SK-N-SH (cell line): ENCODE measurements at regions not wholly inside any gene's neighbourhood (a gene's known extent, or its start where the extent isn't known, plus 50 kb on each side); places are given as distances from the start of the nearest gene placed in this dataset.

Source experiments
- FOSL2 ChIP-seq: IDR thresholded peaks from 2 replicates; pipeline ENCODE4 v1.4.0; 2012; ENCODE audit warnings: low read depth, mild to moderate bottlenecking, moderate library complexity, borderline replicate concordance
- GABPA ChIP-seq: IDR thresholded peaks from 2 replicates; pipeline ENCODE4 v1.4.0; 2012; ENCODE audit warnings: low read depth, mild to moderate bottlenecking
- NFIC ChIP-seq: IDR thresholded peaks from 2 replicates; pipeline ENCODE4 v1.4.0; 2012; ENCODE audit warnings: borderline replicate concordance
- RAD21 ChIP-seq: IDR thresholded peaks from 2 replicates; pipeline ENCODE4 v1.6.1; 2012; ENCODE audit warnings: mild to moderate bottlenecking, low read length
- SMC3 ChIP-seq: IDR thresholded peaks from 2 replicates; pipeline ENCODE4 v1.6.1; 2012; ENCODE audit warnings: low read depth, low read length, improper control_type of control experiment
- TAF1 ChIP-seq: IDR thresholded peaks from 2 replicates; pipeline ENCODE4 v1.6.1; 2012; ENCODE audit warnings: low read depth, mild to moderate bottlenecking, low read length, moderate library complexity, borderline replicate concordance
- TF ChIP-seq, protein P1 (sequence below): fragments of 200-600 bp; sonication (generic); IDR thresholded peaks from 2 replicates; pipeline ENCODE4 v1.6.1; 2017; ENCODE audit warnings: antibody characterized with exemption, mild to moderate bottlenecking, moderate library complexity
- TF ChIP-seq, protein P2 (sequence below): IDR thresholded peaks from 2 replicates; pipeline ENCODE4 v1.4.0; 2012; ENCODE audit warnings: low read depth
- TF ChIP-seq, protein P3 (sequence below): fragments of 150-350 bp; IDR thresholded peaks from 2 replicates; pipeline ENCODE4 v1.6.1; 2017; ENCODE audit warnings: antibody characterized with exemption, low read length, low read depth, borderline replicate concordance

DNA sequence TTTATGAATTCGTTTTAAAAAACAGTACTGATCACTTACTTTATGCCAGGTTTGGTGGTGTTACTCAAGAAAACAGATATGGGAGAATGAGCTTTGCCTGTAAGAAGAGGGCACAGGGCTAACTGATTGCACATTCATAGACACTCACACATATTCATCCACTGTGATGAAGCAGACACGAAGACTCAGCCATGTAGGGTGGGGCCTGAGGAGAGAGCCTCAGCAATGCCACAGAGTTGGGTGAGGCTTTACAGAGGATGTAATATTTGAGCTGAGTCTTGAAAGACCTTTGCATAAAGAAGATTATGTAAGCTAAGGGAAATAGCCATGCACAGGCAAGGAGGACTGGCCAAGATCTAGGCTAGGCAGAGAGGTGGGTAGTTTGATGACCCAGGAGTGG lies 472.8 kb downstream of the PSAT1 start:
- TF ChIP-seq, protein P1, sequence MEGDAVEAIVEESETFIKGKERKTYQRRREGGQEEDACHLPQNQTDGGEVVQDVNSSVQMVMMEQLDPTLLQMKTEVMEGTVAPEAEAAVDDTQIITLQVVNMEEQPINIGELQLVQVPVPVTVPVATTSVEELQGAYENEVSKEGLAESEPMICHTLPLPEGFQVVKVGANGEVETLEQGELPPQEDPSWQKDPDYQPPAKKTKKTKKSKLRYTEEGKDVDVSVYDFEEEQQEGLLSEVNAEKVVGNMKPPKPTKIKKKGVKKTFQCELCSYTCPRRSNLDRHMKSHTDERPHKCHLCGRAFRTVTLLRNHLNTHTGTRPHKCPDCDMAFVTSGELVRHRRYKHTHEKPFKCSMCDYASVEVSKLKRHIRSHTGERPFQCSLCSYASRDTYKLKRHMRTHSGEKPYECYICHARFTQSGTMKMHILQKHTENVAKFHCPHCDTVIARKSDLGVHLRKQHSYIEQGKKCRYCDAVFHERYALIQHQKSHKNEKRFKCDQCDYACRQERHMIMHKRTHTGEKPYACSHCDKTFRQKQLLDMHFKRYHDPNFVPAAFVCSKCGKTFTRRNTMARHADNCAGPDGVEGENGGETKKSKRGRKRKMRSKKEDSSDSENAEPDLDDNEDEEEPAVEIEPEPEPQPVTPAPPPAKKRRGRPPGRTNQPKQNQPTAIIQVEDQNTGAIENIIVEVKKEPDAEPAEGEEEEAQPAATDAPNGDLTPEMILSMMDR = no peak
- TF ChIP-seq TAF1 (no peak), FOSL2 (no peak), NFIC (no peak), RAD21 (no peak), SMC3 (no peak), GABPA (no peak)
- TF ChIP-seq, protein P2, sequence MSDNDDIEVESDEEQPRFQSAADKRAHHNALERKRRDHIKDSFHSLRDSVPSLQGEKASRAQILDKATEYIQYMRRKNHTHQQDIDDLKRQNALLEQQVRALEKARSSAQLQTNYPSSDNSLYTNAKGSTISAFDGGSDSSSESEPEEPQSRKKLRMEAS = no peak
- TF ChIP-seq, protein P3, sequence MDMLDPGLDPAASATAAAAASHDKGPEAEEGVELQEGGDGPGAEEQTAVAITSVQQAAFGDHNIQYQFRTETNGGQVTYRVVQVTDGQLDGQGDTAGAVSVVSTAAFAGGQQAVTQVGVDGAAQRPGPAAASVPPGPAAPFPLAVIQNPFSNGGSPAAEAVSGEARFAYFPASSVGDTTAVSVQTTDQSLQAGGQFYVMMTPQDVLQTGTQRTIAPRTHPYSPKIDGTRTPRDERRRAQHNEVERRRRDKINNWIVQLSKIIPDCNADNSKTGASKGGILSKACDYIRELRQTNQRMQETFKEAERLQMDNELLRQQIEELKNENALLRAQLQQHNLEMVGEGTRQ = no peak
